Neural cell (in vitro differentiated cells): ENCODE measurements at regions not wholly inside any gene's neighbourhood (a gene's known extent, or its start where the extent isn't known, plus 50 kb on each side); places are given as distances from the start of the nearest gene placed in this dataset.
"Not testable (repeated sequence)": the region's sequence is repeated elsewhere in the genome, so short reads cannot be mapped to it uniquely, and the experiment has no call there.

Source experiments
- EP300 ChIP-seq: fragments of 450-650 bp; conservative IDR thresholded peaks from 2 replicates; pipeline ENCODE4 v1.6.1; 2014; ENCODE audit warnings: antibody characterized with exemption, mild to moderate bottlenecking, moderate library complexity; ENCODE audit not compliant: poor library complexity, severe bottlenecking
- EZH2 ChIP-seq: fragments of 200-600, 300-800 bp; shearing (Covaris generic), sonication (generic); IDR thresholded peaks from 2 replicates; pipeline ENCODE4 v1.6.1; 2014; ENCODE audit warnings: antibody characterized with exemption, low read length, borderline replicate concordance, mild to moderate bottlenecking; ENCODE audit not compliant: insufficient read depth, poor library complexity, severe bottlenecking
- MXI1 ChIP-seq: fragments of 450-650 bp; conservative IDR thresholded peaks from 2 replicates; pipeline ENCODE4 v1.6.1; 2014; ENCODE audit warnings: antibody characterized with exemption, mild to moderate bottlenecking; ENCODE audit not compliant: poor library complexity, severe bottlenecking
- POLR2AphosphoS5 ChIP-seq: IDR thresholded peaks from 2 replicates; pipeline ENCODE4 v1.6.1; 2012
- RAD21 ChIP-seq: fragments of 450-650 bp; conservative IDR thresholded peaks from 2 replicates; pipeline ENCODE4 v1.6.1; 2014; ENCODE audit warnings: antibody characterized with exemption, mild to moderate bottlenecking, moderate library complexity
- SMC3 ChIP-seq: fragments of 450-650 bp; conservative IDR thresholded peaks from 2 replicates; pipeline ENCODE4 v1.6.1; 2014; ENCODE audit warnings: antibody characterized with exemption, mild to moderate bottlenecking, moderate library complexity; ENCODE audit not compliant: poor library complexity
- TAF1 ChIP-seq: IDR thresholded peaks from 2 replicates; pipeline ENCODE4 v1.6.1; 2012; ENCODE audit warnings: low read depth
- TF ChIP-seq, protein P1 (sequence below): fragments of 450-650 bp; IDR thresholded peaks from 2 replicates; pipeline ENCODE4 v1.5.1; 2014; ENCODE audit warnings: antibody characterized with exemption, mild to moderate bottlenecking, moderate library complexity; ENCODE audit not compliant: poor library complexity, severe bottlenecking
- TF ChIP-seq, protein P2 (sequence below): IDR thresholded peaks from 2 replicates; pipeline ENCODE4 v1.6.1; 2012; ENCODE audit warnings: borderline replicate concordance

DNA sequence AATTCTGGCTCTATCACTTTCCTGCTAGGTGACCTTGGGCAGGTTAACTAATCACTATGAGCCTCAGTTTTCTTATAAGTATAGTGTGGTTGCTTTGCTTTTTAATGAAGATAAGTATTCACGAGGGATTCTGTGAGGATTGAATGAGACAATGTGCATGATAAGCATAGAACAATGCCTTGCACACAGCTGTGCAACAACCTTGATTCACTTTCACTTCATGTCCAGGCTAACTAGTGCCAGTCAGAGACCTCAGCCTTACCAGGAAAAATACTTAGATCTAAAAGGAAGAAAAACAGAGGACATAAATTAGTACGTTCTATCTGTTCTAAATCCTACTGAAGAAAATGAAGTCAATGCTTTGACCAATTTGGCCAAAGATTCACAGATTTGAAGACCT, 101.0 kb upstream of the NBPF9 start:
- TF ChIP-seq, protein P1, sequence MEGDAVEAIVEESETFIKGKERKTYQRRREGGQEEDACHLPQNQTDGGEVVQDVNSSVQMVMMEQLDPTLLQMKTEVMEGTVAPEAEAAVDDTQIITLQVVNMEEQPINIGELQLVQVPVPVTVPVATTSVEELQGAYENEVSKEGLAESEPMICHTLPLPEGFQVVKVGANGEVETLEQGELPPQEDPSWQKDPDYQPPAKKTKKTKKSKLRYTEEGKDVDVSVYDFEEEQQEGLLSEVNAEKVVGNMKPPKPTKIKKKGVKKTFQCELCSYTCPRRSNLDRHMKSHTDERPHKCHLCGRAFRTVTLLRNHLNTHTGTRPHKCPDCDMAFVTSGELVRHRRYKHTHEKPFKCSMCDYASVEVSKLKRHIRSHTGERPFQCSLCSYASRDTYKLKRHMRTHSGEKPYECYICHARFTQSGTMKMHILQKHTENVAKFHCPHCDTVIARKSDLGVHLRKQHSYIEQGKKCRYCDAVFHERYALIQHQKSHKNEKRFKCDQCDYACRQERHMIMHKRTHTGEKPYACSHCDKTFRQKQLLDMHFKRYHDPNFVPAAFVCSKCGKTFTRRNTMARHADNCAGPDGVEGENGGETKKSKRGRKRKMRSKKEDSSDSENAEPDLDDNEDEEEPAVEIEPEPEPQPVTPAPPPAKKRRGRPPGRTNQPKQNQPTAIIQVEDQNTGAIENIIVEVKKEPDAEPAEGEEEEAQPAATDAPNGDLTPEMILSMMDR: not testable (repeated sequence)
- TF ChIP-seq EP300, RAD21, EZH2, POLR2AphosphoS5, TAF1, MXI1, SMC3: not testable (repeated sequence)
- TF ChIP-seq, protein P2, sequence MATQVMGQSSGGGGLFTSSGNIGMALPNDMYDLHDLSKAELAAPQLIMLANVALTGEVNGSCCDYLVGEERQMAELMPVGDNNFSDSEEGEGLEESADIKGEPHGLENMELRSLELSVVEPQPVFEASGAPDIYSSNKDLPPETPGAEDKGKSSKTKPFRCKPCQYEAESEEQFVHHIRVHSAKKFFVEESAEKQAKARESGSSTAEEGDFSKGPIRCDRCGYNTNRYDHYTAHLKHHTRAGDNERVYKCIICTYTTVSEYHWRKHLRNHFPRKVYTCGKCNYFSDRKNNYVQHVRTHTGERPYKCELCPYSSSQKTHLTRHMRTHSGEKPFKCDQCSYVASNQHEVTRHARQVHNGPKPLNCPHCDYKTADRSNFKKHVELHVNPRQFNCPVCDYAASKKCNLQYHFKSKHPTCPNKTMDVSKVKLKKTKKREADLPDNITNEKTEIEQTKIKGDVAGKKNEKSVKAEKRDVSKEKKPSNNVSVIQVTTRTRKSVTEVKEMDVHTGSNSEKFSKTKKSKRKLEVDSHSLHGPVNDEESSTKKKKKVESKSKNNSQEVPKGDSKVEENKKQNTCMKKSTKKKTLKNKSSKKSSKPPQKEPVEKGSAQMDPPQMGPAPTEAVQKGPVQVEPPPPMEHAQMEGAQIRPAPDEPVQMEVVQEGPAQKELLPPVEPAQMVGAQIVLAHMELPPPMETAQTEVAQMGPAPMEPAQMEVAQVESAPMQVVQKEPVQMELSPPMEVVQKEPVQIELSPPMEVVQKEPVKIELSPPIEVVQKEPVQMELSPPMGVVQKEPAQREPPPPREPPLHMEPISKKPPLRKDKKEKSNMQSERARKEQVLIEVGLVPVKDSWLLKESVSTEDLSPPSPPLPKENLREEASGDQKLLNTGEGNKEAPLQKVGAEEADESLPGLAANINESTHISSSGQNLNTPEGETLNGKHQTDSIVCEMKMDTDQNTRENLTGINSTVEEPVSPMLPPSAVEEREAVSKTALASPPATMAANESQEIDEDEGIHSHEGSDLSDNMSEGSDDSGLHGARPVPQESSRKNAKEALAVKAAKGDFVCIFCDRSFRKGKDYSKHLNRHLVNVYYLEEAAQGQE: not testable (repeated sequence)
